BE2C (cell line): ENCODE measurements at regions not wholly inside any gene's neighbourhood (a gene's known extent, or its start where the extent isn't known, plus 50 kb on each side); places are given as distances from the start of the nearest gene placed in this dataset.

Experiments
- DNase-seq: peaks from one replicate; pipeline ENCODE4 v3.0.0-alpha.2; 2020
- H3K27me3 ChIP-seq: fragments of 250-450 bp; sonication (Bioruptor Pico); 2 replicates; pipeline ENCODE4 v1.5.1; 2020; ENCODE audit warnings: mild to moderate bottlenecking
- H3K36me3 ChIP-seq: fragments of 250-450 bp; sonication (Bioruptor Pico); 2 replicates; pipeline ENCODE4 v1.5.1; 2020; ENCODE audit warnings: mild to moderate bottlenecking
- H3K4me1 ChIP-seq: fragments of 250-450 bp; sonication (Bioruptor Pico); 2 replicates; pipeline ENCODE4 v1.5.1; 2020
- H3K4me3 ChIP-seq: 2 replicates; pipeline ENCODE4 v1.5.1; 2011; ENCODE audit warnings: low read depth, low read length
- H3K9me3 ChIP-seq: fragments of 250-450 bp; sonication (Bioruptor Pico); 2 replicates; pipeline ENCODE4 v1.5.1; 2020
- TF ChIP-seq, protein P1 (sequence below): IDR thresholded peaks from 2 replicates; pipeline ENCODE4 v1.5.1; 2012; ENCODE audit warnings: mild to moderate bottlenecking, low read depth, low read length

GRCh38 chr14:83561261-83561660, 1968.7 kb upstream of the FLRT2 start:
- DNase-seq, result no peak
- no peaks in the 10 kb centered on the region for H3K9me3 ChIP-seq
- H3K4me3 ChIP-seq, result no peak overlapping the region
- no peaks in the 10 kb centered on the region for H3K27me3 ChIP-seq
- H3K4me1 ChIP-seq, result no peaks in the 10 kb centered on the region
- TF ChIP-seq, protein P1, sequence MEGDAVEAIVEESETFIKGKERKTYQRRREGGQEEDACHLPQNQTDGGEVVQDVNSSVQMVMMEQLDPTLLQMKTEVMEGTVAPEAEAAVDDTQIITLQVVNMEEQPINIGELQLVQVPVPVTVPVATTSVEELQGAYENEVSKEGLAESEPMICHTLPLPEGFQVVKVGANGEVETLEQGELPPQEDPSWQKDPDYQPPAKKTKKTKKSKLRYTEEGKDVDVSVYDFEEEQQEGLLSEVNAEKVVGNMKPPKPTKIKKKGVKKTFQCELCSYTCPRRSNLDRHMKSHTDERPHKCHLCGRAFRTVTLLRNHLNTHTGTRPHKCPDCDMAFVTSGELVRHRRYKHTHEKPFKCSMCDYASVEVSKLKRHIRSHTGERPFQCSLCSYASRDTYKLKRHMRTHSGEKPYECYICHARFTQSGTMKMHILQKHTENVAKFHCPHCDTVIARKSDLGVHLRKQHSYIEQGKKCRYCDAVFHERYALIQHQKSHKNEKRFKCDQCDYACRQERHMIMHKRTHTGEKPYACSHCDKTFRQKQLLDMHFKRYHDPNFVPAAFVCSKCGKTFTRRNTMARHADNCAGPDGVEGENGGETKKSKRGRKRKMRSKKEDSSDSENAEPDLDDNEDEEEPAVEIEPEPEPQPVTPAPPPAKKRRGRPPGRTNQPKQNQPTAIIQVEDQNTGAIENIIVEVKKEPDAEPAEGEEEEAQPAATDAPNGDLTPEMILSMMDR, result no peak
- H3K36me3 ChIP-seq, result no peaks in the 10 kb centered on the region

DNA sequence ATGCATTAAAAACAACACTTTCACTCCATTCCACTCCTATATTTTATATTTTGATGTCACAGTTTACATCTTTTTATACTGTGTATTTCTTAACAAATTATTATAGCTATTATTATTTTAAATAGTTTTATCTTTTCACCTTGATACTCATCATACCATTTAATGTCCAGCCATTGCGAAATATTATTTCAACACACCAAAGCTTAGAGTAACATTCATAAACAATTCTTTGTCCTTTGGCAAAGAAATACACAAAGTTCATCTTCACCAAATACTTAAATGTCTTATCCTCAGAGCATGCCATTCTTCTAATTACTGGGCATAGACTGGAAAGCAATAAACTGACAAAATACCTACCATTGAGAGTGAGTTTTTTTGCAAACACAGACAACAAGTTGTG, 1963.4 kb upstream of the FLRT2 start:
- H3K9me3 ChIP-seq, result no peaks in the 10 kb centered on the region
- DNase-seq, result no peak
- H3K4me3 ChIP-seq, result no peak overlapping the region
- no peaks in the 10 kb centered on the region for H3K36me3 ChIP-seq
- H3K27me3 ChIP-seq, result no peaks in the 10 kb centered on the region
- TF ChIP-seq, protein P1, result no peak
- no peaks in the 10 kb centered on the region for H3K4me1 ChIP-seq

- no peak for DNase-seq
- no peaks in the 10 kb centered on the region for H3K9me3 ChIP-seq
- no peaks in the 10 kb centered on the region for H3K27me3 ChIP-seq
- TF ChIP-seq, protein P1, result no peak
- H3K4me3 ChIP-seq, result no peak overlapping the region
- H3K36me3 ChIP-seq, result no peaks in the 10 kb centered on the region
- no peaks in the 10 kb centered on the region for H3K4me1 ChIP-seq
These were observed 1961.8 kb upstream of the FLRT2 start for GRCh38 chr14:83568141-83568540.

GRCh38 chr14:83575301-83575700, 1954.6 kb upstream of the FLRT2 start:
- H3K9me3 ChIP-seq, result no peaks in the 10 kb centered on the region
- H3K27me3 ChIP-seq, result no peaks in the 10 kb centered on the region
- no peaks in the 10 kb centered on the region for H3K4me1 ChIP-seq
- H3K4me3 ChIP-seq, result no peak overlapping the region
- no peaks in the 10 kb centered on the region for H3K36me3 ChIP-seq
- TF ChIP-seq, protein P1, result no peak
- DNase-seq, result no peak

DNA sequence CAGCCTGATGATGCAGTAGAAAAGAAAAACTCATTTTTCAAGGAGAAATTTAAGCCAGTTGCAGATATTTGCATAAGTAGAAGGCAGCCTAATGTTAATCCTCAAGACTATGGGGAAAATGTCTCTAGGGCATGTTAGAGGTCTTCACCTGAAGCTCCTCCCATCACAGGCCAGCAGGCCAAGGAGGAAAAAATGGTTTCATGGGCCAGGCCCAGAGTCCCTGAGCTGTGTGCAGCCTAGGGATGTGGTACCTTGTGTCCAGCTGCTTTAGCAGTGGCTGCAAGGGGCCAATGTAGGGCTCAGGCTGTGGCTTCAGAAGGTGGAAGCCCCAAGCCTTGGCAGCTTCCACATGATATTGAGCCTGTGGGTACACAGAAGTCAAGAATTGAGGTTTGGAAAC, 1946.7 kb upstream of the FLRT2 start:
- no peak for DNase-seq
- no peaks in the 10 kb centered on the region for H3K36me3 ChIP-seq
- no peak overlapping the region for H3K4me3 ChIP-seq
- no peaks in the 10 kb centered on the region for H3K9me3 ChIP-seq
- TF ChIP-seq, protein P1, result no peak
- H3K4me1 ChIP-seq, result no peaks in the 10 kb centered on the region
- H3K27me3 ChIP-seq, result no peaks in the 10 kb centered on the region

DNA sequence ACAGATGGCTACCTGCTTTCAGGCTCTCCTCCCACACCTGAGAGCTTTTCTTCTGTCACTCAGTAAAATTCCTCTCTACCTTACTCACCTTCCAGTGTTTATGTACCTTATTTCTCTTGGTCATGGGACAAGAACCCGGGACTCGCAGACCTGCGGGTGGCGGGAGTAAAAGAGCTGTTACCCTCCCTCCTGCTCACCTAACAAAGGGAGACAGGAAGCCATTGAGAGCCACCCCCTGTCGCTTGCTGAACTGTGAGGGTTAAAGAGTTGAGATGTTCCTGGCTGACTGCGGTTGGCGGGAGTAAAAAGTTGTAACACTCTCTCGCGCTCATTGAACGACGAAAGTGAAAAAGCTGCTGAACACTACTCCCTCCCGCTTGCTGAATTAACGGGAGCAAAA, 1935.1 kb upstream of the FLRT2 start:
- TF ChIP-seq, protein P1, result no peak
- no peaks in the 10 kb centered on the region for H3K36me3 ChIP-seq
- H3K9me3 ChIP-seq, result no peaks in the 10 kb centered on the region
- H3K27me3 ChIP-seq, result no peaks in the 10 kb centered on the region
- no peak overlapping the region for H3K4me3 ChIP-seq
- no peak for DNase-seq
- H3K4me1 ChIP-seq, result no peaks in the 10 kb centered on the region
